ENCODE measurements at regions not wholly inside any gene's neighbourhood (a gene's known extent, or its start where the extent isn't known, plus 50 kb on each side); places are given as distances from the start of the nearest gene placed in this dataset.

DNA sequence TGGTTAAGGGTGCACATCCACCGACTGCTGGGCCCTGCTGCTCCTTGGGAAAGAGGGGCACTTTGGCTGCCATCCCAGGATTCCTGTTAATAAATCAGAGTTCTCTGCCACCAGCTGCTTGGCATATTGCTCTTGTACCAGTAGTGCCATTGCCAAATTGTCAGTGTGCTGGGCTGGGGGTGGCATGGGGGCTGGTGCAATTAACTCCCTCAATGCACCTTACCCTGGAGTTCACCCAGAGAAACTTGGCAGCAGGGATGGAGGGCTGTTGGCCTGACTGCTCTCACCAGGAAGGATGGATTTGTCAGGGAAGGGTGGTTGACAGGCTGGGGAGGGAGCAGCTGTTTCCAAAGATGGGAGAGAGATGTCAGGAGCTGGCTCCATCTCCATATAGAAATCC, 94.6 kb upstream of the SKOR2 start:
- DNase-seq (ENCODE audit: low read depth in 3 of 3, low spot score in 1 of 3) = no peak

DNA sequence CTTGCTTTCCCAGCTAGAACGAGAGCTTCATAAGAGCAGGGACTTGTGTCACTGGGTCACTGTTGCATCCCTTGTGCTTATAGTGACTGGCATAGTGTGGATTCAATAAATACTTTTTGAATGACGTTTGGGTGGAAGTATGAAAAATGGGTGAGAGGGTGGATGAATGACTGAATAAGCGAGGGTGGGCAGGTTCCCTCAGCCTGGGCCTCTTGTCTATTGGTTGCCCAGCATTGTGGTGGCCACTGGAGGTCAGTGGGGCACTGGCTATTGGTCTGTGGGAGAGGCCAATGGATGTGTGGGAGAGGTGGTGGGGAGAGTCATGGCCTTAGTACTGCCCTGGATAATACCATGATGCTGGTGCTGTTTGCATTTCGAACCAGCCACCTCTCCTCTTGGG, 93.8 kb upstream of the SKOR2 start:
- no peak for DNase-seq (ENCODE audit: low read depth in 3 of 3, low spot score in 1 of 3)

DNA sequence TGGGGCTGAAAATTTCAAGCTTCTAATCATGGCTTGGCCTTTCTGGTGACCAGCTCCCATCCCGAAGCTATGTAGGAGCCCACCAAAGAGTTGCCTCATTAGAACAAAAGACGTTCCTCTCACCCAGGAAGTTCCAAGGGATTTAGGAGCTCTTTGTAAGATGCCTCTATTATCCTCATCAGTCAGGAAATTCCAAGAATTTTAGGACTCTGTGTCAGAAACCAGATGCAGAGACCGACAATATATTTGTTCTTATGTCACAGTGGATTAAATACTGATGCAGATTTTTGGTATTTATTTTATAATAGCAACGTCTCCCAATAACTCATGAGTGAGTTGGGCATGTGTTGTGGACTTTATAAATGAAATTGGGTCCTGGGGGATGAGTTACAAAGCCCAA, 91.8 kb upstream of the SKOR2 start:
- no peak for DNase-seq (ENCODE audit: low read depth in 3 of 3, low spot score in 1 of 3)

DNA sequence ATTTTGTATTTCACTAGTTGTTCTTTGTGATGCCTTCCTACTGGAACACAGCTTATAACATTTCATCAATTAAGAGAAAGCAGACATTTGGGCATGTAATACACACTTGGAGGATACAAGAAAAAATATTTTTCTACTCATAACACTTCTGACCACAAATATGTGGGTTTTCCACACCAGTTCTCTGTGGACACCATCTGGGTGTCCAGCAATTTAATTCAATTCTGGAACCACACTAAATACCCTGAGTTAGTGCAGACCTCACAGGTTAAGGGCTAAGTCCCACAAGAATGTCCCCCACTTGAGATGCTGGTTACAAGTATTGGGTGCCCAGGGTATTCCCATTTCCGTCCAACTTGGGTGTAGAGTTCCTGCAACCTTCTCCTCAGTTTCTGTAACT, 91.1 kb upstream of the SKOR2 start:
- DNase-seq (ENCODE audit: low read depth in 3 of 3, low spot score in 1 of 3) = no peak

DNA sequence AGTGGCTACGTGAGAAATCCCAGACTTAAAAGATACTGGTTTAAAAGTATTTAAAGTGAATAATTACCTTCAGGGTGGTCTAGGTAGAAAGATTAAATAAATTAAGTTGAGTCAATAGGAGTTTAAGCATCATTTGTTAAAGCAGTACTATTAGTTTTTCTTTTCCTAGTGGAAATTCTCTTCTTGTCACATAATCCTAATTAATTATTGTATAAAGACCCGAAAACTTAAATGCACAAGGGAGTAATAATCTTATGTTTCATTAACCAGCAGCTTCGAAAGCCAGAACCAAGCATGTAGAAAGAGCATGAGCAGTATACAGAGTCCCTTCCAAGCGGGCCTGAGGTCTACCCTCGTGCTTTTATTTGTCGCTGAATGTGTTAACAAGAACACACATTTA, 90.2 kb upstream of the SKOR2 start:
- no peak for DNase-seq (ENCODE audit: low read depth in 3 of 3, low spot score in 1 of 3)

DNA sequence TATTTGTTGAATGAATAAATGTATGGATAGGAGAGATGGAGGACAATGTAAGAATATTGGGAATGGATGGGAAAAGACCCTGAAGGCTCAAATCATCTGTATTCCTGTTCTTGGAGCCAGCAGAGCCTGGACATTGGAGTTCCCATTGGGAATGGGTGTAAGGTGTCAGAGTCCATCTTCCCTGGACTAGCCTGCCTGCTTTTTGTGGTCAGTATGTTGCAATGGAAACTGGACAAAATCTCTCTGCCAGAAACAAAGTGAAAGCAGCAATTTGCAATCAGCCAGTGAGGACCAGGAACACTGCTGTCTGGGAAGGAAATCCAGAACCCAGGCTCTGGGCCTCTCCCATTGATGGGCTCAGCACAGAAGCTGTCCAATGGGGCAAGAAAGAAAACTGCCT, 83.5 kb upstream of the SKOR2 start:
- no peak for DNase-seq (ENCODE audit: low read depth in 3 of 3, low spot score in 1 of 3)

DNA sequence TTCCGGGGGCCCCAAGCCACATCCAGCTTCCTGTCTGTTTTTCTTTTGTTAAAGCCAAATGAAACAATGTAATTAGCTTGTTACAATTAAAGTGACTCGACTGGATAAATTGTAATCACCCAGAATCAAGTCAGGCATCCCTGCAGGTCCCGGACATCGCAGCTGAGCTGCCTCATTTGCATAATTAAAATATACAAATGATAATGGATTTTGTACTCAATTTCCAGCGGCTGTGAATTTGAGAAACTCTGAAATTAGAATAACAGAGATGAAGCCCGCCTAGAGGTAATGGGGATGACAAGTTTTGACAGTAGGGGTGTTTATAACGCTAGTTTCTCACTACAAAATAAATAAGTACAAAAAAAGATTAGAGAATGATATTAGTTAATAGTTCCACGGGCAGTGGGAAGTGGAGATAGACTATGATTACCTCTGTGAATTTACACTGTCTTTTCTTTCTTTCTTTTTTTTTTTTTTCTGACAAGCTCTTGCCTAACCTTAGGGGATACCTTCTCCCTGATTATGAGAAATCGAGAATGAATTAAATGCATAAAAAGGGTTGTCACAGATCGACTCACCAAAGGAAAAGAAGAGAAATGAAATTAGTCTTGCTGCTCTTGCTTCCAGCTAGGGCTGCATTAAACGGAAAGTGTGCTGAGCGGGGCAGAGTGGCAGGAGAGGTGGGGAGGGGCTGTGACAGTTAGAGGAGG, 82.6 kb upstream of the SKOR2 start:
- no peak for DNase-seq (ENCODE audit: low read depth in 3 of 3, low spot score in 1 of 3)

DNA sequence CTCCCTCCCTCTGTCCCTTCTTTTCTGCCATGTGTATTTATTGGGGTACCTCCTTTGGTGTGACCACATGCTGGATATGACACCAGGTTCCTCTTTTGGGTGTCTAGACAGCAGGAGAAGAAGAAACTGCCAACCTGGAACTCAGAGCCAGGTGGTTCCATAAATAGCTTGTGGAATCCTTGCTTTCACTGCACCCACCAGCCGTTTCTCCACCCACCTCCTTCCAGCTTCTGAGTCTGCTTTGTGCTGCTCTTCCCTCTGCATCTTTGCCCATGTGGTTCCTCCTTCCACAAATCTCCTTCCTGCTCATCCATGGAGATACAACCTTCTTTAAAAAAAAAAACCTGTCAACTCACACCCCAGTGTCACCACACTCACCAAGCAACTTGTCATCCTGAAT, 80.2 kb upstream of the SKOR2 start:
- DNase-seq (ENCODE audit: low read depth in 3 of 3, low spot score in 1 of 3) = no peak

DNA sequence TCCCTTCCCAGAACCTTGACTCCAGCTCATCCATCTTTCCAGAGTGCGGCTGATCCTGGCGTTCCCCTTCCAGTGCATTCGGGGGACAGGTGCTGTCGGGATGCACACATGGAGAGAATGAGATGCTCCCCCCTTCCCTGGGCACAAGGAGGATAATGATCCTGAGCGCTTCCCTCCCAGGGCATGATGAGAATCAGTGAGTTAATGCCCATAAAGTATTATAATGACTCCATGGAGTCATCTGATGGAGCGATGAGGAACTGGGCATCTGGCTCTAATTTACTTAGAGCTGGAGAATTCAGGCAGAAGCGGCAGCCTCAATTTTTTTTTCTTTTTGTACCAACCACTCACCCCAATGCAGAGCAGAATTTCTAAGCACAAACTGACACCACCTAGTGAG, 79.6 kb upstream of the SKOR2 start:
- no peak for DNase-seq (ENCODE audit: low read depth in 3 of 3, low spot score in 1 of 3)

DNA sequence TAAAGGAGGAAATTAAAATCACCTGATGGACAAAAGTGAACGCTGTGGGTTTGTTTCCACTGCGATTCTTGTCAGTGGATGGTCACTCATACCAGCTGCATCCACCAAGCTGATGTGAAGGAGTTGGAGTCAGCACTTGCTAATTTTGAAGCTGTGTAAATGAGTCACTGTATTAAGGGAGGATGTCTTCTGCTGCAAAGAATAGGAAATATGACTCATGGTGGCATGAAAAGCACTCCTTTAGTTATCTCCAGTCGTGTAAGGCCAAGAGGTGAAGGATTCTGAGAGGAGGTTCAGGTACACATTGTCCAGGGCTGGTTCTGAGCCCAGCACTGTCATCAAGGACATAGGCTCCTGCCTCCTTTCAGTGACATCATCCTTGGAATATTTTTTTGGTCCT, 71.7 kb upstream of the SKOR2 start:
- DNase-seq (ENCODE audit: low read depth in 3 of 3, low spot score in 1 of 3) = no peak

DNA sequence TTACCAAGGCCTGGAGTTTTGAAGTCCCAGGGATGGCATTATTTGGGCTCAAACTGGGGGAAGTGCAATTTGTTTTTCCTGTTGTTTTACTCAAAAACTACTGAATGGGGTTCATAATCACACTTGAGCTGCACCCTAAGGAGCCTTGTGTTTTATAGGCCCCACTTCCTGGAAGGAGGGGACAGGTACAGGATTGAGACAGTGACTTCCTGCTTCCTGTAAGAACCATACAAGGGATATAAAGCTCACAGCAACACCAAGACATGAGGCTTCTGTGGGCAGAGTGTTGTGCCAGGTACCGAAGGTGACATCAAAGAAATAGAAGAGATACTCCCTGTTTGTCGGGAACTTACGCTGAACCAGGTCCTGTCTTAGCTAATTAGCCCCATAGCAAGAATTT, 70.4 kb upstream of the SKOR2 start:
- no peak for DNase-seq (ENCODE audit: low read depth in 3 of 3, low spot score in 1 of 3)

DNA sequence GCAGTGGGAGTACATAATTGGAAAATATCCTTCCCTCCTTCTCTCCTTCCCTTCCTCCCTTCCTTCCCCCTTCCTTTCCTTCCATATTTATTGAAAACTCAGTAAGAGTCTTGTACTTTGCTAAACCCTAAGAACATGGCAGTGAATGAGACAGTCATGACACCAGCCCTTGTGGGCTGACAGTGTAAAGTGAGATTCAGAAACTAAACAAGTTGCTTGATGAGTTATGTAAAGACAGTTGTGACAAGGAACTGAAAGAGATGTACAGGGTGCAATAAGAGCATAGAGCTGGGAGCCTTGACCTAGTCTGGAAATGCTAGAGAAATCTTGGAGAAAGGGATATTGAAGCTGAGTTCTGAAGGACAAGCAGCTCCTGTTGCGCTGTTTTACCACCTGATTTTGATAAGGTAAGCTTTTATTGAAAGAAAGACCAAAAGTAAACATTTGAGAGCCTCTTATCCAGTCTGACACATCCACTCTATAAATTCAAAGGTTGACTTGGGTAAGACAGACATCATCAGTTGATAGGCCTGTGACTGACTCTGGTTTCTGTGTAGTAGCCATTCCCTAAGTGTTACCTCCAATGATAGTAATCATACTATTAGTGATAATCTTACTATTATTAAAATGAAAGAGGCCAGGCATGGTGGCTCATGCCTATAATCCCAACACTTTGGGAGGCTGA, 66.5 kb upstream of the SKOR2 start:
- DNase-seq (ENCODE audit: low read depth in 3 of 3, low spot score in 1 of 3) = no peak

DNA sequence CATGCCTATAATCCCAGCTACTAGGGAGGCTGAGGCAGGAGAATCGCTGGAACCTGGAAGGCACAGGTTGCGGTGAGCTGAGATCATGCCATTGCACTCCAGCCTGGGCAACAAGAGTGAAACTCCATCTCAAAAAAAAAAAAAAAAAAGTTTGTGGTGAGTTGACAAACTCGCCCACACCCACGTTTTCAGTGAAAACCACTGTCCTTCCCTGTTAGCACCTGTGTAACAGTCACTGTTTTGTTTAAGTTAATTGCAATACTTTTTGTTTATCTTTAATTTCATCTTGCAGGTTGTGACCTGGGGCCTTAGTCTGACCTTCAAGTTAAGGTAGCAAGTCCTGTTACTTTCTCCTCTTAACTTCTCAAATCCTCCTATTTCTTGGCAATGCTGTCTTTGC, 65.5 kb upstream of the SKOR2 start:
- DNase-seq (ENCODE audit: low read depth in 3 of 3, low spot score in 1 of 3) = no peak

DNA sequence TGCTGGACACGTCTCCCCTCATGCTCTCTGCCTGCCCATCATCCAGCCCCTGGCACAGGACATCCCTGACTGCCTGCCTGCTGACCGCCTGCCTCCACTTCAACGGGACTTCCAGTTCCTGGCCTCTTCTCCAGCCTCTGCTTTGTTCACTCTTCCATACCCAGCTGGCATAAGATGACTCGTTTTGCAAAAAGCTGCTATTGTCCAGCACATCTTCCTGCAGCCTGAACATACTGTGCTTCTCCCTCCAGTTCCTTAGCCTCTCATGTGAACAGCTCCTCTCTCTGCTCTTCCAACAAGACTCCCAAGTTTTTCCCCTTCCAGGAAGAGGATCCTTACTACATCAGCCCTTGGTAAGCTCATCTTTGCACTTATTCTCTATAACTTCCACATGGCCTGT, 62.4 kb upstream of the SKOR2 start:
- no peak for DNase-seq (ENCODE audit: low read depth in 3 of 3, low spot score in 1 of 3)

DNA sequence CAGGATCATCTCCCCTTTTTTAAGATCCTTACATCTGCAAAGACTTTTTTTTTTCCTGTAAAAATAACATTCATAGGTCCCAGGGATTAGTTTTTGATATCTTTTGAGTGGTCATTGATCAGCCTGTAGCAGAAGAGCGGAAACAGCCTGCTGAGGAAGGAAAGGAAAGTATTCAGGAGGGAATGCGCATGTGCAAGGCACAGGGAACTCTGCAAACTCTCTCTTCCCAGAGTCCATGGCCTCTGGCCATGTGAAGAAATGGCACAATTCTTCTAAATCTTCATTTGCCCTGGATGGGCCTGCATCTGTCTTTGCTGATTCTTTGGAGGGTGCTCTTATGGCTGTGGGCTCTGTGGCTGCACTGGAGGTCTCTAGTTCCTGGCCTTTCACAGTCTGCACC, 60.1 kb upstream of the SKOR2 start:
- DNase-seq (ENCODE audit: low read depth in 3 of 3, low spot score in 1 of 3) = no peak

All from stimulated activated CD4-positive, alpha-beta T cell treated with anti-CD3 and anti-CD28 coated beads, TNF-alpha, amount 100 ng/mL, for 1 hour (primary cell).